Keratinocyte (primary cell): ENCODE measurements at regions not wholly inside any gene's neighbourhood (a gene's known extent, or its start where the extent isn't known, plus 50 kb on each side); places are given as distances from the start of the nearest gene placed in this dataset.

Experiments
- DNase-seq: peaks from one replicate; pipeline ENCODE4 v3.0.0-alpha.2; 2011; ENCODE audit warnings: low read depth, missing footprints, low spot score
- FAIRE-seq: peaks from 2 replicates; lab custom pipeline; 2011; peaks lifted over from hg19 to GRCh38; lab: Jason Lieb, UNC
- H2AFZ ChIP-seq: 2 replicates; pipeline ENCODE4 v1.6.0; 2012; ENCODE audit warnings: low read length, control low read depth, inconsistent platforms; ENCODE audit not compliant: control insufficient read depth
- H3K27ac ChIP-seq: 2 replicates; pipeline ENCODE4 v1.5.1; 2011; ENCODE audit warnings: low read length; ENCODE audit not compliant: control insufficient read depth, insufficient read depth
- H3K27me3 ChIP-seq: 3 replicates; pipeline ENCODE4 v1.6.0; 2011; ENCODE audit warnings: low read length; ENCODE audit not compliant: control insufficient read depth, insufficient read depth; ENCODE audit errors: extremely low read depth
- H3K36me3 ChIP-seq, 2 experiments: 2 replicates in 1 of 2; 3 replicates in 1 of 2; pipeline ENCODE4 v1.5.1; 2011; ENCODE audit warnings: low read length in 2 of 2, mild to moderate bottlenecking in 1 of 2; ENCODE audit not compliant: control insufficient read depth in 2 of 2, insufficient read depth in 2 of 2; ENCODE audit errors: extremely low read depth in 1 of 2
- H3K4me1 ChIP-seq: 3 replicates; pipeline ENCODE4 v1.5.1; 2011; ENCODE audit warnings: low read length; ENCODE audit not compliant: control insufficient read depth, insufficient read depth; ENCODE audit errors: extremely low read depth
- H3K4me2 ChIP-seq: 3 replicates; pipeline ENCODE4 v1.6.0; 2011; ENCODE audit warnings: low read depth, low read length; ENCODE audit not compliant: control insufficient read depth, insufficient read depth; ENCODE audit errors: extremely low read depth
- H3K4me3 ChIP-seq, 3 experiments: fragments of 200-600 bp in 1 of 3; sonication (generic) in 1 of 3; 2 replicates in 2 of 3; 3 replicates in 1 of 3; pipeline ENCODE4 v1.5.1; 2011 to 2016; ENCODE audit warnings: low read length in 3 of 3, mild to moderate bottlenecking in 3 of 3, control low read depth in 2 of 3, inconsistent platforms in 1 of 3, low read depth in 1 of 3, mixed read lengths in 1 of 3, mixed run types in 1 of 3, moderate library complexity in 1 of 3; ENCODE audit not compliant: control insufficient read depth in 2 of 3, insufficient read depth in 2 of 3; ENCODE audit errors: extremely low read depth in 1 of 3
- H3K79me2 ChIP-seq: 2 replicates; pipeline ENCODE4 v1.6.0; 2012; ENCODE audit warnings: low read length; ENCODE audit not compliant: control insufficient read depth, insufficient read depth
- H3K9ac ChIP-seq: 3 replicates; pipeline ENCODE4 v1.6.0; 2011; ENCODE audit warnings: low read length; ENCODE audit not compliant: control insufficient read depth, insufficient read depth; ENCODE audit errors: extremely low read depth
- H3K9me1 ChIP-seq: 3 replicates; pipeline ENCODE4 v1.6.0; 2011; ENCODE audit warnings: low read length; ENCODE audit not compliant: control insufficient read depth, insufficient read depth; ENCODE audit errors: extremely low read depth
- H3K9me3 ChIP-seq: 2 replicates; pipeline ENCODE4 v1.5.1; 2012; ENCODE audit warnings: low read depth, low read length; ENCODE audit not compliant: control insufficient read depth
- H4K20me1 ChIP-seq: 3 replicates; pipeline ENCODE4 v1.6.0; 2011; ENCODE audit warnings: low read length; ENCODE audit not compliant: control insufficient read depth, insufficient read depth; ENCODE audit errors: extremely low read depth
- EZH2 ChIP-seq: IDR thresholded peaks from one replicate; pipeline ENCODE4 v1.6.1; 2012; ENCODE audit warnings: inconsistent platforms, mild to moderate bottlenecking, low read length, moderate library complexity
- dilution Hi-C: fragments of 300-500 bp; cut with MboI; formaldehyde crosslinking; loops from one replicate; pipeline ENCODE4 v1.7.0; 2020; ENCODE audit warnings: low sequenced_read_pairs; ENCODE audit not compliant: extremely low pct_ligation_motif_present
- TF ChIP-seq, protein P1 (sequence below), 3 experiments: IDR thresholded peaks in 1 of 3; conservative IDR thresholded peaks in 1 of 3; optimal IDR thresholded peaks in 1 of 3; 2 replicates in 2 of 3; 3 replicates in 1 of 3; pipeline versions ENCODE3 to v1.5.1; 2011; ENCODE audit warnings: low read length in 3 of 3, mild to moderate bottlenecking in 3 of 3, moderate library complexity in 2 of 3, control low read depth in 1 of 3, inconsistent platforms in 1 of 3; ENCODE audit not compliant: insufficient read depth in 2 of 3; ENCODE audit errors: extremely low read depth in 1 of 3

- TF ChIP-seq EZH2: no peak
- TF ChIP-seq, protein P1, sequence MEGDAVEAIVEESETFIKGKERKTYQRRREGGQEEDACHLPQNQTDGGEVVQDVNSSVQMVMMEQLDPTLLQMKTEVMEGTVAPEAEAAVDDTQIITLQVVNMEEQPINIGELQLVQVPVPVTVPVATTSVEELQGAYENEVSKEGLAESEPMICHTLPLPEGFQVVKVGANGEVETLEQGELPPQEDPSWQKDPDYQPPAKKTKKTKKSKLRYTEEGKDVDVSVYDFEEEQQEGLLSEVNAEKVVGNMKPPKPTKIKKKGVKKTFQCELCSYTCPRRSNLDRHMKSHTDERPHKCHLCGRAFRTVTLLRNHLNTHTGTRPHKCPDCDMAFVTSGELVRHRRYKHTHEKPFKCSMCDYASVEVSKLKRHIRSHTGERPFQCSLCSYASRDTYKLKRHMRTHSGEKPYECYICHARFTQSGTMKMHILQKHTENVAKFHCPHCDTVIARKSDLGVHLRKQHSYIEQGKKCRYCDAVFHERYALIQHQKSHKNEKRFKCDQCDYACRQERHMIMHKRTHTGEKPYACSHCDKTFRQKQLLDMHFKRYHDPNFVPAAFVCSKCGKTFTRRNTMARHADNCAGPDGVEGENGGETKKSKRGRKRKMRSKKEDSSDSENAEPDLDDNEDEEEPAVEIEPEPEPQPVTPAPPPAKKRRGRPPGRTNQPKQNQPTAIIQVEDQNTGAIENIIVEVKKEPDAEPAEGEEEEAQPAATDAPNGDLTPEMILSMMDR (optimal IDR thresholded peaks at IDR 0.05 in 1 of 3, IDR thresholded peaks at IDR 0.05 in 1 of 3, conservative IDR thresholded peaks at IDR 0.05 in 1 of 3; ENCODE audit: extremely low read depth in 1 of 3, insufficient read depth in 2 of 3, low read length in 3 of 3): no peak
- no peaks in the 10 kb centered on the region for H3K36me3 ChIP-seq
- dilution Hi-C loops: no loop called here
These were observed 174.6 kb upstream of the IVNS1ABP start for GRCh38 chr1:185491604-185492003.

GRCh38 chr1:185490924-185491323 is 173.9 kb upstream of the IVNS1ABP start:
- TF ChIP-seq EZH2: no peak
- TF ChIP-seq, protein P1 (optimal IDR thresholded peaks at IDR 0.05 in 1 of 3, IDR thresholded peaks at IDR 0.05 in 1 of 3, conservative IDR thresholded peaks at IDR 0.05 in 1 of 3; ENCODE audit: extremely low read depth in 1 of 3, insufficient read depth in 2 of 3, low read length in 3 of 3): no peak
- dilution Hi-C loops: no loop called here

More at GRCh38 chr1:185491604-185492003, 174.6 kb upstream of the IVNS1ABP start:
- Histone ChIP-seq H3K4me1 (peaks cover 4% of the 10 kb centered on the region), H3K9me1 (no peaks in the 10 kb centered on the region), H3K27me3 (no peaks in the 10 kb centered on the region), H3K4me3 (no peak overlapping the region), H3K79me2 (no peaks in the 10 kb centered on the region), H3K9me3 (no peaks in the 10 kb centered on the region), H4K20me1 (no peaks in the 10 kb centered on the region), H3K9ac (no peak overlapping the region), H3K4me2 (no peak overlapping the region), H2AFZ (no peak overlapping the region), H3K27ac (no peak overlapping the region)
- no peak for DNase-seq
- no peak for FAIRE-seq

More at GRCh38 chr1:185490924-185491323, 173.9 kb upstream of the IVNS1ABP start:
- Histone ChIP-seq H3K27ac (no peak overlapping the region), H3K4me3 (no peak overlapping the region), H4K20me1 (no peaks in the 10 kb centered on the region), H3K79me2 (no peaks in the 10 kb centered on the region), H3K9ac (no peak overlapping the region), H3K36me3 (no peaks in the 10 kb centered on the region), H3K4me2 (no peak overlapping the region), H3K27me3 (no peaks in the 10 kb centered on the region), H3K9me1 (no peaks in the 10 kb centered on the region), H3K9me3 (no peaks in the 10 kb centered on the region), H3K4me1 (peaks cover 4% of the 10 kb centered on the region), H2AFZ (no peak overlapping the region)
- DNase-seq (no peak), FAIRE-seq (no peak)
